ENCODE measurements at regions not wholly inside any gene's neighbourhood (a gene's known extent, or its start where the extent isn't known, plus 50 kb on each side); places are given as distances from the start of the nearest gene placed in this dataset.

DNA sequence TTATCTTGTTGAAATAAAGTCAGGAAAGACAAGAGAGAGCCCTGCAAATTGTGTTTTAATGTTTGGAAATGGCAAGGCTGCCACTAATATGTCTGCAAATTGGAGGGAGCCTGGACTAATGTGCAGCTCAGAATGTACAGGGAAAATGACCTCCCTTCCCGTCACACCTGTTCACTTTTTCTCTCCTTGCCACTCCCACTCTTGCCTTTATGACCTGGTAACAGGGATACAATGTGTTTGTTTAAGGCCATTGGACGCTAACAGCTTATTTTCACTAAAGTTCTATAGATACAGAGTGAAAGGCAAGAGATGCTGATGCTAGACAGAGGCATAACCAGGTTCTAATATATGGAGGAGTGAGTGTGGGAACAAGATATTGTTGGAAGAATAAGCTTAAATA is 203.9 kb downstream of the RAB38 start:
- TF ChIP-seq, protein P1, sequence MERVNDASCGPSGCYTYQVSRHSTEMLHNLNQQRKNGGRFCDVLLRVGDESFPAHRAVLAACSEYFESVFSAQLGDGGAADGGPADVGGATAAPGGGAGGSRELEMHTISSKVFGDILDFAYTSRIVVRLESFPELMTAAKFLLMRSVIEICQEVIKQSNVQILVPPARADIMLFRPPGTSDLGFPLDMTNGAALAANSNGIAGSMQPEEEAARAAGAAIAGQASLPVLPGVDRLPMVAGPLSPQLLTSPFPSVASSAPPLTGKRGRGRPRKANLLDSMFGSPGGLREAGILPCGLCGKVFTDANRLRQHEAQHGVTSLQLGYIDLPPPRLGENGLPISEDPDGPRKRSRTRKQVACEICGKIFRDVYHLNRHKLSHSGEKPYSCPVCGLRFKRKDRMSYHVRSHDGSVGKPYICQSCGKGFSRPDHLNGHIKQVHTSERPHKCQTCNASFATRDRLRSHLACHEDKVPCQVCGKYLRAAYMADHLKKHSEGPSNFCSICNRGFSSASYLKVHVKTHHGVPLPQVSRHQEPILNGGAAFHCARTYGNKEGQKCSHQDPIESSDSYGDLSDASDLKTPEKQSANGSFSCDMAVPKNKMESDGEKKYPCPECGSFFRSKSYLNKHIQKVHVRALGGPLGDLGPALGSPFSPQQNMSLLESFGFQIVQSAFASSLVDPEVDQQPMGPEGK (CRISPR knock-in tag; IDR thresholded peaks at IDR 0.05; ENCODE audit: borderline replicate concordance) = no peak
- no peak for TF ChIP-seq TCF4 (CRISPR knock-in tag; IDR thresholded peaks at IDR 0.05; ENCODE audit: borderline replicate concordance)
- TF ChIP-seq, protein P2, sequence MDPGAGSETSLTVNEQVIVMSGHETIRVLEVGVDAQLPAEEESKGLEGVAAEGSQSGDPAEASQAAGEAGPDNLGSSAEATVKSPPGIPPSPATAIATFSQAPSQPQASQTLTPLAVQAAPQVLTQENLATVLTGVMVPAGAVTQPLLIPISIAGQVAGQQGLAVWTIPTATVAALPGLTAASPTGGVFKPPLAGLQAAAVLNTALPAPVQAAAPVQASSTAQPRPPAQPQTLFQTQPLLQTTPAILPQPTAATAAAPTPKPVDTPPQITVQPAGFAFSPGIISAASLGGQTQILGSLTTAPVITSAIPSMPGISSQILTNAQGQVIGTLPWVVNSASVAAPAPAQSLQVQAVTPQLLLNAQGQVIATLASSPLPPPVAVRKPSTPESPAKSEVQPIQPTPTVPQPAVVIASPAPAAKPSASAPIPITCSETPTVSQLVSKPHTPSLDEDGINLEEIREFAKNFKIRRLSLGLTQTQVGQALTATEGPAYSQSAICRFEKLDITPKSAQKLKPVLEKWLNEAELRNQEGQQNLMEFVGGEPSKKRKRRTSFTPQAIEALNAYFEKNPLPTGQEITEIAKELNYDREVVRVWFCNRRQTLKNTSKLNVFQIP (CRISPR knock-in tag; IDR thresholded peaks at IDR 0.05; ENCODE audit: borderline replicate concordance, low read depth) = no peak
- no peak for TF ChIP-seq PPARA (CRISPR knock-in tag; IDR thresholded peaks at IDR 0.05; ENCODE audit: borderline replicate concordance)
- no peak for TF ChIP-seq ZNF8 (CRISPR knock-in tag; IDR thresholded peaks at IDR 0.05)
- no peak for TF ChIP-seq ZFP3 (CRISPR knock-in tag; IDR thresholded peaks at IDR 0.05)
- TF ChIP-seq, protein P3, sequence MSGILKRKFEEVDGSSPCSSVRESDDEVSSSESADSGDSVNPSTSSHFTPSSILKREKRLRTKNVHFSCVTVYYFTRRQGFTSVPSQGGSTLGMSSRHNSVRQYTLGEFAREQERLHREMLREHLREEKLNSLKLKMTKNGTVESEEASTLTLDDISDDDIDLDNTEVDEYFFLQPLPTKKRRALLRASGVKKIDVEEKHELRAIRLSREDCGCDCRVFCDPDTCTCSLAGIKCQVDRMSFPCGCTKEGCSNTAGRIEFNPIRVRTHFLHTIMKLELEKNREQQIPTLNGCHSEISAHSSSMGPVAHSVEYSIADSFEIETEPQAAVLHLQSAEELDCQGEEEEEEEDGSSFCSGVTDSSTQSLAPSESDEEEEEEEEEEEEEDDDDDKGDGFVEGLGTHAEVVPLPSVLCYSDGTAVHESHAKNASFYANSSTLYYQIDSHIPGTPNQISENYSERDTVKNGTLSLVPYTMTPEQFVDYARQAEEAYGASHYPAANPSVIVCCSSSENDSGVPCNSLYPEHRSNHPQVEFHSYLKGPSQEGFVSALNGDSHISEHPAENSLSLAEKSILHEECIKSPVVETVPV (CRISPR knock-in tag; IDR thresholded peaks at IDR 0.05) = no peak
- no peak for TF ChIP-seq OSR1 (CRISPR knock-in tag; IDR thresholded peaks at IDR 0.05)
- no peak for TF ChIP-seq ZNF70 (CRISPR knock-in tag; IDR thresholded peaks at IDR 0.05)
- TF ChIP-seq, protein P4, sequence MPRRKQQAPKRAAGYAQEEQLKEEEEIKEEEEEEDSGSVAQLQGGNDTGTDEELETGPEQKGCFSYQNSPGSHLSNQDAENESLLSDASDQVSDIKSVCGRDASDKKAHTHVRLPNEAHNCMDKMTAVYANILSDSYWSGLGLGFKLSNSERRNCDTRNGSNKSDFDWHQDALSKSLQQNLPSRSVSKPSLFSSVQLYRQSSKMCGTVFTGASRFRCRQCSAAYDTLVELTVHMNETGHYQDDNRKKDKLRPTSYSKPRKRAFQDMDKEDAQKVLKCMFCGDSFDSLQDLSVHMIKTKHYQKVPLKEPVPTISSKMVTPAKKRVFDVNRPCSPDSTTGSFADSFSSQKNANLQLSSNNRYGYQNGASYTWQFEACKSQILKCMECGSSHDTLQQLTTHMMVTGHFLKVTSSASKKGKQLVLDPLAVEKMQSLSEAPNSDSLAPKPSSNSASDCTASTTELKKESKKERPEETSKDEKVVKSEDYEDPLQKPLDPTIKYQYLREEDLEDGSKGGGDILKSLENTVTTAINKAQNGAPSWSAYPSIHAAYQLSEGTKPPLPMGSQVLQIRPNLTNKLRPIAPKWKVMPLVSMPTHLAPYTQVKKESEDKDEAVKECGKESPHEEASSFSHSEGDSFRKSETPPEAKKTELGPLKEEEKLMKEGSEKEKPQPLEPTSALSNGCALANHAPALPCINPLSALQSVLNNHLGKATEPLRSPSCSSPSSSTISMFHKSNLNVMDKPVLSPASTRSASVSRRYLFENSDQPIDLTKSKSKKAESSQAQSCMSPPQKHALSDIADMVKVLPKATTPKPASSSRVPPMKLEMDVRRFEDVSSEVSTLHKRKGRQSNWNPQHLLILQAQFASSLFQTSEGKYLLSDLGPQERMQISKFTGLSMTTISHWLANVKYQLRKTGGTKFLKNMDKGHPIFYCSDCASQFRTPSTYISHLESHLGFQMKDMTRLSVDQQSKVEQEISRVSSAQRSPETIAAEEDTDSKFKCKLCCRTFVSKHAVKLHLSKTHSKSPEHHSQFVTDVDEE (CRISPR knock-in tag; IDR thresholded peaks at IDR 0.05) = no peak
- TF ChIP-seq, protein P5, sequence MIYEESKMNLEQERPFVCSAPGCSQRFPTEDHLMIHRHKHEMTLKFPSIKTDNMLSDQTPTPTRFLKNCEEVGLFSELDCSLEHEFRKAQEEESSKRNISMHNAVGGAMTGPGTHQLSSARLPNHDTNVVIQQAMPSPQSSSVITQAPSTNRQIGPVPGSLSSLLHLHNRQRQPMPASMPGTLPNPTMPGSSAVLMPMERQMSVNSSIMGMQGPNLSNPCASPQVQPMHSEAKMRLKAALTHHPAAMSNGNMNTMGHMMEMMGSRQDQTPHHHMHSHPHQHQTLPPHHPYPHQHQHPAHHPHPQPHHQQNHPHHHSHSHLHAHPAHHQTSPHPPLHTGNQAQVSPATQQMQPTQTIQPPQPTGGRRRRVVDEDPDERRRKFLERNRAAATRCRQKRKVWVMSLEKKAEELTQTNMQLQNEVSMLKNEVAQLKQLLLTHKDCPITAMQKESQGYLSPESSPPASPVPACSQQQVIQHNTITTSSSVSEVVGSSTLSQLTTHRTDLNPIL (CRISPR knock-in tag; IDR thresholded peaks at IDR 0.05; ENCODE audit: low read depth) = no peak
- no peak for TF ChIP-seq RARB (CRISPR knock-in tag; IDR thresholded peaks at IDR 0.05)
- TF ChIP-seq ZFP30 (CRISPR knock-in tag; IDR thresholded peaks at IDR 0.05) = no peak
